Liver (tissue), 3 donors: ENCODE measurements at regions not wholly inside any gene's neighbourhood (a gene's known extent, or its start where the extent isn't known, plus 50 kb on each side); places are given as distances from the start of the nearest gene placed in this dataset.

Experiments used
- EGR1 ChIP-seq, 2 donors: IDR thresholded peaks; 2 replicates each; pipeline ENCODE4 v1.6.1; 2016 to 2018; ENCODE audit warnings: antibody characterized with exemption in 2 of 2, low read depth in 2 of 2
- HNF4G ChIP-seq: IDR thresholded peaks from 2 replicates; pipeline ENCODE4 v1.6.1; 2016; ENCODE audit warnings: antibody characterized with exemption
- JUND ChIP-seq, 2 donors: IDR thresholded peaks; 2 replicates each; pipeline ENCODE4 v1.6.1; 2016; ENCODE audit warnings: antibody characterized with exemption in 2 of 2
- TAF1 ChIP-seq: conservative IDR thresholded peaks from 2 replicates; pipeline ENCODE4 v1.6.1; 2016; ENCODE audit warnings: antibody characterized with exemption, mild to moderate bottlenecking
- TF ChIP-seq, protein P1 (sequence below): fragments of 150-350 bp; IDR thresholded peaks from 2 replicates; pipeline ENCODE4 v1.5.1; 2017; ENCODE audit warnings: improper control_type of control experiment, low read depth, low read length; ENCODE audit not compliant: missing input control
- TF ChIP-seq, protein P2 (sequence below): IDR thresholded peaks from 2 replicates; pipeline ENCODE4 v1.6.1; 2016; ENCODE audit warnings: antibody characterized with exemption
- TF ChIP-seq, protein P3 (sequence below): IDR thresholded peaks from 2 replicates; pipeline ENCODE4 v1.6.1; 2016; ENCODE audit warnings: antibody characterized with exemption
- TF ChIP-seq, protein P4 (sequence below): IDR thresholded peaks from 2 replicates; pipeline ENCODE4 v1.6.1; 2016; ENCODE audit warnings: antibody characterized with exemption, mild to moderate bottlenecking
- TF ChIP-seq, protein P5 (sequence below): IDR thresholded peaks from 2 replicates; pipeline ENCODE4 v1.6.1; 2016; ENCODE audit warnings: antibody characterized with exemption
- donor health status: healthy.
- donor health status: healthy.

DNA sequence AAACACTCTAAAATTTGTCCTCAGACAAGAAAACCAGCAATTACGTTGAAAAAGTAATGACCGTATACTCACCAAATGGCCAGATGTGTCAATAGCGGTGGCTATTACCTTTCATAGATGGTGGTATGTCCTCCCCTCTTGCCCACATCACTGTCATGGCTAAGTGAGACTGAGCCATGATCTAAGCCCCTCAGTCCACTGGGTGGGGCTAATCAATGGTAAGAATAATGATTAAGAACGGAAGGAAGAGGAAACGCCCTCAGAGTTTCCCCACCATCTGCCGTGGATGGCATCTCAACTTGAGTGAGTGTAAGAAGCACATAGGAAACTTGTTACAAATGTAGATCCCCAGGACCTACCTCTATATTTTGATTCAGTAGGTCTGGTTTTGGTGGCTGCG, 65.8 kb upstream of the EFEMP1 start:
- TF ChIP-seq, protein P1, sequence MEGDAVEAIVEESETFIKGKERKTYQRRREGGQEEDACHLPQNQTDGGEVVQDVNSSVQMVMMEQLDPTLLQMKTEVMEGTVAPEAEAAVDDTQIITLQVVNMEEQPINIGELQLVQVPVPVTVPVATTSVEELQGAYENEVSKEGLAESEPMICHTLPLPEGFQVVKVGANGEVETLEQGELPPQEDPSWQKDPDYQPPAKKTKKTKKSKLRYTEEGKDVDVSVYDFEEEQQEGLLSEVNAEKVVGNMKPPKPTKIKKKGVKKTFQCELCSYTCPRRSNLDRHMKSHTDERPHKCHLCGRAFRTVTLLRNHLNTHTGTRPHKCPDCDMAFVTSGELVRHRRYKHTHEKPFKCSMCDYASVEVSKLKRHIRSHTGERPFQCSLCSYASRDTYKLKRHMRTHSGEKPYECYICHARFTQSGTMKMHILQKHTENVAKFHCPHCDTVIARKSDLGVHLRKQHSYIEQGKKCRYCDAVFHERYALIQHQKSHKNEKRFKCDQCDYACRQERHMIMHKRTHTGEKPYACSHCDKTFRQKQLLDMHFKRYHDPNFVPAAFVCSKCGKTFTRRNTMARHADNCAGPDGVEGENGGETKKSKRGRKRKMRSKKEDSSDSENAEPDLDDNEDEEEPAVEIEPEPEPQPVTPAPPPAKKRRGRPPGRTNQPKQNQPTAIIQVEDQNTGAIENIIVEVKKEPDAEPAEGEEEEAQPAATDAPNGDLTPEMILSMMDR: no peak
- TF ChIP-seq TAF1 (no peak), JUND (IDR thresholded peaks at IDR 0.05) (no peak), HNF4G (no peak), EGR1 (IDR thresholded peaks at IDR 0.05; ENCODE audit: low read depth in 2 of 2) (no peak)
- TF ChIP-seq, protein P2, sequence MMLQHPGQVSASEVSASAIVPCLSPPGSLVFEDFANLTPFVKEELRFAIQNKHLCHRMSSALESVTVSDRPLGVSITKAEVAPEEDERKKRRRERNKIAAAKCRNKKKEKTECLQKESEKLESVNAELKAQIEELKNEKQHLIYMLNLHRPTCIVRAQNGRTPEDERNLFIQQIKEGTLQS: no peak
- TF ChIP-seq, protein P3, sequence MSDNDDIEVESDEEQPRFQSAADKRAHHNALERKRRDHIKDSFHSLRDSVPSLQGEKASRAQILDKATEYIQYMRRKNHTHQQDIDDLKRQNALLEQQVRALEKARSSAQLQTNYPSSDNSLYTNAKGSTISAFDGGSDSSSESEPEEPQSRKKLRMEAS: no peak
- TF ChIP-seq, protein P4, sequence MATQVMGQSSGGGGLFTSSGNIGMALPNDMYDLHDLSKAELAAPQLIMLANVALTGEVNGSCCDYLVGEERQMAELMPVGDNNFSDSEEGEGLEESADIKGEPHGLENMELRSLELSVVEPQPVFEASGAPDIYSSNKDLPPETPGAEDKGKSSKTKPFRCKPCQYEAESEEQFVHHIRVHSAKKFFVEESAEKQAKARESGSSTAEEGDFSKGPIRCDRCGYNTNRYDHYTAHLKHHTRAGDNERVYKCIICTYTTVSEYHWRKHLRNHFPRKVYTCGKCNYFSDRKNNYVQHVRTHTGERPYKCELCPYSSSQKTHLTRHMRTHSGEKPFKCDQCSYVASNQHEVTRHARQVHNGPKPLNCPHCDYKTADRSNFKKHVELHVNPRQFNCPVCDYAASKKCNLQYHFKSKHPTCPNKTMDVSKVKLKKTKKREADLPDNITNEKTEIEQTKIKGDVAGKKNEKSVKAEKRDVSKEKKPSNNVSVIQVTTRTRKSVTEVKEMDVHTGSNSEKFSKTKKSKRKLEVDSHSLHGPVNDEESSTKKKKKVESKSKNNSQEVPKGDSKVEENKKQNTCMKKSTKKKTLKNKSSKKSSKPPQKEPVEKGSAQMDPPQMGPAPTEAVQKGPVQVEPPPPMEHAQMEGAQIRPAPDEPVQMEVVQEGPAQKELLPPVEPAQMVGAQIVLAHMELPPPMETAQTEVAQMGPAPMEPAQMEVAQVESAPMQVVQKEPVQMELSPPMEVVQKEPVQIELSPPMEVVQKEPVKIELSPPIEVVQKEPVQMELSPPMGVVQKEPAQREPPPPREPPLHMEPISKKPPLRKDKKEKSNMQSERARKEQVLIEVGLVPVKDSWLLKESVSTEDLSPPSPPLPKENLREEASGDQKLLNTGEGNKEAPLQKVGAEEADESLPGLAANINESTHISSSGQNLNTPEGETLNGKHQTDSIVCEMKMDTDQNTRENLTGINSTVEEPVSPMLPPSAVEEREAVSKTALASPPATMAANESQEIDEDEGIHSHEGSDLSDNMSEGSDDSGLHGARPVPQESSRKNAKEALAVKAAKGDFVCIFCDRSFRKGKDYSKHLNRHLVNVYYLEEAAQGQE: no peak
- TF ChIP-seq, protein P5, sequence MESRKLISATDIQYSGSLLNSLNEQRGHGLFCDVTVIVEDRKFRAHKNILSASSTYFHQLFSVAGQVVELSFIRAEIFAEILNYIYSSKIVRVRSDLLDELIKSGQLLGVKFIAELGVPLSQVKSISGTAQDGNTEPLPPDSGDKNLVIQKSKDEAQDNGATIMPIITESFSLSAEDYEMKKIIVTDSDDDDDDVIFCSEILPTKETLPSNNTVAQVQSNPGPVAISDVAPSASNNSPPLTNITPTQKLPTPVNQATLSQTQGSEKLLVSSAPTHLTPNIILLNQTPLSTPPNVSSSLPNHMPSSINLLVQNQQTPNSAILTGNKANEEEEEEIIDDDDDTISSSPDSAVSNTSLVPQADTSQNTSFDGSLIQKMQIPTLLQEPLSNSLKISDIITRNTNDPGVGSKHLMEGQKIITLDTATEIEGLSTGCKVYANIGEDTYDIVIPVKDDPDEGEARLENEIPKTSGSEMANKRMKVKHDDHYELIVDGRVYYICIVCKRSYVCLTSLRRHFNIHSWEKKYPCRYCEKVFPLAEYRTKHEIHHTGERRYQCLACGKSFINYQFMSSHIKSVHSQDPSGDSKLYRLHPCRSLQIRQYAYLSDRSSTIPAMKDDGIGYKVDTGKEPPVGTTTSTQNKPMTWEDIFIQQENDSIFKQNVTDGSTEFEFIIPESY: no peak
